A673 (cell line): ENCODE measurements at regions not wholly inside any gene's neighbourhood (a gene's known extent, or its start where the extent isn't known, plus 50 kb on each side); places are given as distances from the start of the nearest gene placed in this dataset.
A peak's percentile ranks its signal among the peaks of the same experiment; 100 is the strongest.

Experiments
- BruUV-seq: library from RNA; stranded (reverse); fragments of 400-500 nt; replicated peaks from 2 replicates; lab custom pipeline; 2021; lab: Mats Ljungman, UMichigan
- CTCF ChIA-PET: fragments of 300-600 bp; sonication (Branson Sonifier 250); formaldehyde crosslinking; loops from one replicate; lab custom pipeline; 2022; ENCODE audit warnings: antibody characterized with exemption; lab: Charles Lee
- POLR2A ChIA-PET: fragments of 300-600 bp; sonication (Branson Sonifier 250); formaldehyde crosslinking; loops from one replicate; lab custom pipeline; 2022; ENCODE audit warnings: antibody characterized with exemption; ENCODE audit not compliant: low non-redundant PET; lab: Charles Lee
- DNase-seq: peaks from one replicate; pipeline ENCODE4 v3.0.0-alpha.2; 2015; ENCODE audit warnings: low spot score
- H3K27ac ChIP-seq: fragments of 200-600 bp; sonication (generic); 2 replicates; pipeline ENCODE4 v1.5.1; 2016; ENCODE audit warnings: mixed run types, low read depth, mild to moderate bottlenecking, mixed read lengths, antibody characterized with exemption, low read length; ENCODE audit not compliant: poor library complexity, severe bottlenecking
- H3K27me3 ChIP-seq: fragments of 200-600 bp; sonication (generic); replicated peaks from 2 replicates; pipeline ENCODE4 v1.6.1; 2017; ENCODE audit warnings: mixed run types, low read depth, mild to moderate bottlenecking, mixed read lengths, antibody characterized with exemption, low read length; ENCODE audit not compliant: insufficient read depth, poor library complexity
- H3K36me3 ChIP-seq: fragments of 200-600 bp; sonication (generic); 2 replicates; pipeline ENCODE4 v1.6.1; 2016; ENCODE audit warnings: mixed run types, mild to moderate bottlenecking, mixed read lengths, antibody characterized with exemption, low read length; ENCODE audit not compliant: insufficient read depth, poor library complexity, severe bottlenecking
- H3K4me1 ChIP-seq: fragments of 200-600 bp; sonication (generic); 2 replicates; pipeline ENCODE4 v1.6.1; 2017; ENCODE audit warnings: mixed run types, mild to moderate bottlenecking, mixed read lengths, antibody characterized with exemption, low read length; ENCODE audit not compliant: insufficient read depth, poor library complexity, severe bottlenecking
- H3K4me3 ChIP-seq: fragments of 200-600 bp; sonication (generic); 2 replicates; pipeline ENCODE4 v1.5.1; 2016; ENCODE audit warnings: low read depth, mixed run types, mild to moderate bottlenecking, mixed read lengths, low read length; ENCODE audit not compliant: poor library complexity, severe bottlenecking
- H3K9me3 ChIP-seq: fragments of 200-600 bp; sonication (generic); 2 replicates; pipeline ENCODE4 v1.6.1; 2016; ENCODE audit warnings: mixed run types, low read depth, mild to moderate bottlenecking, mixed read lengths, antibody characterized with exemption, low read length; ENCODE audit not compliant: poor library complexity, severe bottlenecking
- CTCF ChIP-seq: fragments of 300-800, 200-600 bp; sonication (generic); conservative IDR thresholded peaks from 2 replicates; pipeline ENCODE4 v1.5.1; 2017; ENCODE audit warnings: low read depth, mild to moderate bottlenecking, antibody characterized with exemption, low read length, moderate library complexity, mixed read lengths
- EZH2 ChIP-seq: fragments of 200-600 bp; sonication (generic); IDR thresholded peaks from 2 replicates; pipeline ENCODE4 v1.6.1; 2017; ENCODE audit warnings: borderline replicate concordance, low read depth, mild to moderate bottlenecking, mixed read lengths, antibody characterized with exemption, low read length; ENCODE audit not compliant: poor library complexity, severe bottlenecking
- intact Hi-C: fragments of 100-400 bp; cut with micrococcal nuclease; formaldehyde crosslinking; loops from one replicate; pipeline ENCODE4 v1.10.0; 2022; ENCODE audit not compliant: unreplicated experiment

GRCh38 chr2:59183070-59183469 is 941.9 kb upstream of the FANCL start:
- Histone ChIP-seq H3K4me3 (no peak overlapping the region), H3K27me3 (no peaks in the 10 kb centered on the region), H3K27ac (no peak overlapping the region), H3K9me3 (no peaks in the 10 kb centered on the region), H3K36me3 (no peaks in the 10 kb centered on the region), H3K4me1 (no peaks in the 10 kb centered on the region)
- intact Hi-C loops, result loop anchor here (2.0 to 10.0 kb wide), 5 partner anchors 156 to 1418 kb away; no protein-coding TSS in a partner anchor
- CTCF ChIA-PET, result no interaction called here
- POLR2A ChIA-PET, result no interaction called here
- TF ChIP-seq CTCF, result no peak
- TF ChIP-seq EZH2, result no peak
- BruUV-seq, result no TSS peak
- DNase-seq, result no peak

- Histone ChIP-seq H3K4me3 (no peak overlapping the region), H3K4me1 (no peaks in the 10 kb centered on the region), H3K9me3 (no peaks in the 10 kb centered on the region), H3K36me3 (no peaks in the 10 kb centered on the region), H3K27ac (no peak overlapping the region), H3K27me3 (no peaks in the 10 kb centered on the region)
- intact Hi-C loops, result loop anchor here (2.0 to 10.0 kb wide), 5 partner anchors 155 to 1417 kb away; no protein-coding TSS in a partner anchor
- peak; percentile 66 for DNase-seq
- ChIA-PET CTCF (interaction anchor here (1.0 kb wide), 2 partner anchors 157 to 611 kb away, joined by 3 to 4 read pairs; no protein-coding TSS in a partner anchor), POLR2A (no interaction called here)
- TF ChIP-seq CTCF (peak; percentile 73), EZH2 (no peak)
- BruUV-seq, result no TSS peak
Observed at GRCh38 chr2:59182249-59182648, 941.1 kb upstream of the FANCL start.

GRCh38 chr2:59181347-59181746 is 940.2 kb upstream of the FANCL start:
- Histone ChIP-seq H3K27ac (no peak overlapping the region), H3K4me3 (no peak overlapping the region), H3K4me1 (no peaks in the 10 kb centered on the region), H3K36me3 (no peaks in the 10 kb centered on the region), H3K9me3 (no peaks in the 10 kb centered on the region), H3K27me3 (no peaks in the 10 kb centered on the region)
- ChIA-PET POLR2A (no interaction called here), CTCF (no interaction called here)
- BruUV-seq, result no TSS peak
- DNase-seq, result no peak
- TF ChIP-seq CTCF (no peak), EZH2 (no peak)
- intact Hi-C loops, result loop anchor here (5.0 to 10.0 kb wide), 4 partner anchors 154 to 1417 kb away; no protein-coding TSS in a partner anchor
